ENCODE measurements at regions not wholly inside any gene's neighbourhood (a gene's known extent, or its start where the extent isn't known, plus 50 kb on each side); places are given as distances from the start of the nearest gene placed in this dataset.

DNA sequence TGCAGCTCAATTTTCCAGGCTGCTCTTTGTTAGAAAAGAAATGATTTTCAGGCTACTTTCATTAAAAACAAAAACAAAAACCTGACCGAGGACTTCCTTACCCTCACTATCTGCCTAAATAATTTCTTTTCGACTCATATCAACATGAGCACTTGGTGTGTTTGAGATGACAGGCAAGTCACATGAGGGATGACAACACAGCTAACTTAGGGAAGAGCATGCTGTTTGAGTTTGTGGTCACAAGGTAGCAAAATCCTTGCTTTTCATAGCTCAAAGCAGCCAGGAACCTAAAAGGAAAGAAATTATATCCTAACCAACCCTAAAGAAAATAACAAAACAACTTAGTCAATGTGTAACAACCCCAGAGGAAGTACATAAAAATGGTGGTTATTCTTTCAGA lies 459.5 kb downstream of the KIF16B start:
- TF ChIP-seq, protein P1, sequence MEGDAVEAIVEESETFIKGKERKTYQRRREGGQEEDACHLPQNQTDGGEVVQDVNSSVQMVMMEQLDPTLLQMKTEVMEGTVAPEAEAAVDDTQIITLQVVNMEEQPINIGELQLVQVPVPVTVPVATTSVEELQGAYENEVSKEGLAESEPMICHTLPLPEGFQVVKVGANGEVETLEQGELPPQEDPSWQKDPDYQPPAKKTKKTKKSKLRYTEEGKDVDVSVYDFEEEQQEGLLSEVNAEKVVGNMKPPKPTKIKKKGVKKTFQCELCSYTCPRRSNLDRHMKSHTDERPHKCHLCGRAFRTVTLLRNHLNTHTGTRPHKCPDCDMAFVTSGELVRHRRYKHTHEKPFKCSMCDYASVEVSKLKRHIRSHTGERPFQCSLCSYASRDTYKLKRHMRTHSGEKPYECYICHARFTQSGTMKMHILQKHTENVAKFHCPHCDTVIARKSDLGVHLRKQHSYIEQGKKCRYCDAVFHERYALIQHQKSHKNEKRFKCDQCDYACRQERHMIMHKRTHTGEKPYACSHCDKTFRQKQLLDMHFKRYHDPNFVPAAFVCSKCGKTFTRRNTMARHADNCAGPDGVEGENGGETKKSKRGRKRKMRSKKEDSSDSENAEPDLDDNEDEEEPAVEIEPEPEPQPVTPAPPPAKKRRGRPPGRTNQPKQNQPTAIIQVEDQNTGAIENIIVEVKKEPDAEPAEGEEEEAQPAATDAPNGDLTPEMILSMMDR (IDR thresholded peaks at IDR 0.05): no peak
- no peak for TF ChIP-seq EZH2phosphoT487 (IDR thresholded peaks at IDR 0.05)
- TF ChIP-seq EZH2 (IDR thresholded peaks at IDR 0.05): no peak

All from neural progenitor cell (in vitro differentiated cells).